A673 (cell line): ENCODE measurements at regions not wholly inside any gene's neighbourhood (a gene's known extent, or its start where the extent isn't known, plus 50 kb on each side); places are given as distances from the start of the nearest gene placed in this dataset.

Experiments used
- BruUV-seq: library from RNA; stranded (reverse); fragments of 400-500 nt; replicated peaks from 2 replicates; lab custom pipeline; 2021; lab: Mats Ljungman, UMichigan
- CTCF ChIA-PET: fragments of 300-600 bp; sonication (Branson Sonifier 250); formaldehyde crosslinking; loops from one replicate; lab custom pipeline; 2022; ENCODE audit warnings: antibody characterized with exemption; lab: Charles Lee
- POLR2A ChIA-PET: fragments of 300-600 bp; sonication (Branson Sonifier 250); formaldehyde crosslinking; loops from one replicate; lab custom pipeline; 2022; ENCODE audit warnings: antibody characterized with exemption; ENCODE audit not compliant: low non-redundant PET; lab: Charles Lee
- DNase-seq: peaks from one replicate; pipeline ENCODE4 v3.0.0-alpha.2; 2015; ENCODE audit warnings: low spot score
- H3K27ac ChIP-seq: fragments of 200-600 bp; sonication (generic); 2 replicates; pipeline ENCODE4 v1.5.1; 2016; ENCODE audit warnings: mixed run types, low read depth, mild to moderate bottlenecking, mixed read lengths, antibody characterized with exemption, low read length; ENCODE audit not compliant: poor library complexity, severe bottlenecking
- H3K27me3 ChIP-seq: fragments of 200-600 bp; sonication (generic); replicated peaks from 2 replicates; pipeline ENCODE4 v1.6.1; 2017; ENCODE audit warnings: mixed run types, low read depth, mild to moderate bottlenecking, mixed read lengths, antibody characterized with exemption, low read length; ENCODE audit not compliant: insufficient read depth, poor library complexity
- H3K36me3 ChIP-seq: fragments of 200-600 bp; sonication (generic); 2 replicates; pipeline ENCODE4 v1.6.1; 2016; ENCODE audit warnings: mixed run types, mild to moderate bottlenecking, mixed read lengths, antibody characterized with exemption, low read length; ENCODE audit not compliant: insufficient read depth, poor library complexity, severe bottlenecking
- H3K4me1 ChIP-seq: fragments of 200-600 bp; sonication (generic); 2 replicates; pipeline ENCODE4 v1.6.1; 2017; ENCODE audit warnings: mixed run types, mild to moderate bottlenecking, mixed read lengths, antibody characterized with exemption, low read length; ENCODE audit not compliant: insufficient read depth, poor library complexity, severe bottlenecking
- H3K4me3 ChIP-seq: fragments of 200-600 bp; sonication (generic); 2 replicates; pipeline ENCODE4 v1.5.1; 2016; ENCODE audit warnings: low read depth, mixed run types, mild to moderate bottlenecking, mixed read lengths, low read length; ENCODE audit not compliant: poor library complexity, severe bottlenecking
- H3K9me3 ChIP-seq: fragments of 200-600 bp; sonication (generic); 2 replicates; pipeline ENCODE4 v1.6.1; 2016; ENCODE audit warnings: mixed run types, low read depth, mild to moderate bottlenecking, mixed read lengths, antibody characterized with exemption, low read length; ENCODE audit not compliant: poor library complexity, severe bottlenecking
- CTCF ChIP-seq: fragments of 300-800, 200-600 bp; sonication (generic); conservative IDR thresholded peaks from 2 replicates; pipeline ENCODE4 v1.5.1; 2017; ENCODE audit warnings: low read depth, mild to moderate bottlenecking, antibody characterized with exemption, low read length, moderate library complexity, mixed read lengths
- EZH2 ChIP-seq: fragments of 200-600 bp; sonication (generic); IDR thresholded peaks from 2 replicates; pipeline ENCODE4 v1.6.1; 2017; ENCODE audit warnings: borderline replicate concordance, low read depth, mild to moderate bottlenecking, mixed read lengths, antibody characterized with exemption, low read length; ENCODE audit not compliant: poor library complexity, severe bottlenecking
- intact Hi-C: fragments of 100-400 bp; cut with micrococcal nuclease; formaldehyde crosslinking; loops from one replicate; pipeline ENCODE4 v1.10.0; 2022; ENCODE audit not compliant: unreplicated experiment

DNA sequence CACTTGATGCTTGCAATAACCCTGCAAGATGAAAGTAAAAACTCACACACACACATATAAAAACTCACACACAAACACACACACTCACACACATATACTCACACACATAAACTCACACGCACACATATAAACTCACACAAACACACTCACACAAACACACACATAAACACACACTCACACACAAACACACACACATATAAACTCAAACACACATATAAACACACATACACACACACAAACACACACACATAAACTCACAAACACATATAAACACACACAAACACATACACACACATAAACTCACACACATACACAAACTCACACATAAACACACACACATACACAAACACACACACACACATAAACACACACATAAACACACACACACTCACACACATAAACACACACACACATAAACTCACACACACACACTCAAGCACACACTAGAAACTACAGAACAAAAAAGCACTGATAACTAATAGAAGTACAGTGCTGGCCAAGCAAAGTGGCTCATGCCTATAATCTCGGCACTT is 117.7 kb upstream of the TEKT4 start:
- Histone ChIP-seq H3K27me3 (no peaks in the 10 kb centered on the region), H3K9me3 (no peaks in the 10 kb centered on the region), H3K4me1 (no peaks in the 10 kb centered on the region), H3K36me3 (no peaks in the 10 kb centered on the region), H3K27ac (no peak overlapping the region), H3K4me3 (no peak overlapping the region)
- ChIA-PET CTCF (no interaction called here), POLR2A (no interaction called here)
- BruUV-seq: no TSS peak
- TF ChIP-seq EZH2 (no peak), CTCF (no peak)
- DNase-seq: no peak
- intact Hi-C loops: no loop called here

DNA sequence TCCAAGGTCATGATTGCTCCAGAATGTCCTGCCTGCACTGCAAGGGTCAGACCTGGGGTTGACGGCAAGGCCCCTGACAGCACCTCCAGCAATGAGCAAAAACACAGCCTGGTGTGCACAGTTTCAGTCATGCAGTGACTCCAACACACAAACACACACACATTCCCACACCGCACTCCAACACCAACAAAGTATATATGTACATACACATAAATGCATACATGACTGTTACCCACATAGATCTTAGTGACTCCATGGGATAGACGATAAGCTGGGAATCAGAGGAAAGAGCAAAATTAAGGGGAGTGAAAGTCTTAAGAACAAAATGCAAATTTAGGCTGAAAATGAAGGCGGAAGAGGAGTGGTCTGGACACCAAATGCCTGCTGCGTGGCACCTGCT is 112.7 kb upstream of the TEKT4 start:
- TF ChIP-seq EZH2: no peak
- TF ChIP-seq CTCF: no peak
- no peaks in the 10 kb centered on the region for H3K4me1 ChIP-seq
- H3K27me3 ChIP-seq: no peaks in the 10 kb centered on the region
- no peaks in the 10 kb centered on the region for H3K36me3 ChIP-seq
- H3K9me3 ChIP-seq: no peaks in the 10 kb centered on the region
- CTCF ChIA-PET: no interaction called here
- no TSS peak for BruUV-seq
- intact Hi-C loops: no loop called here
- POLR2A ChIA-PET: no interaction called here
- no peak overlapping the region for H3K27ac ChIP-seq
- no peak for DNase-seq
- H3K4me3 ChIP-seq: no peak overlapping the region

DNA sequence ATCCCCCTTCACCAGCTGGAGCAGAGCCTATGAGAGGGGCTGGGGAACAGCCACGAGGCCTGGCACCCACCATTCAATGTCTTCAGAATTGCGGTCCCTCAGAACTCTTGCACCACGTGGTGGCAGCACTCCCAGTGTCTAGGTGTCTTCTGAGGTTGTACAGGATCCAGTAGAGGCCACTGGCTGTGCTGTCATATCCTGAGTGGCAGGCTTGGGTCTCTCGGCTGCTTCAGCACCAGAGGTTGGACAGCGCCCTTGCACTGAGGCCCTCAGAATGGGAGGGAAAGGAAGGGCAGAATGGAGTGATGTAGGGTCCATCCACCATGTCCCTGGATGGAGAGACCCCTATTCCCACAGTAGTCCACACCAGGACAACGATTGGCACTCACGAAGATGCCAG is 112.0 kb upstream of the TEKT4 start:
- ChIA-PET POLR2A (no interaction called here), CTCF (no interaction called here)
- TF ChIP-seq EZH2: no peak
- no peak for TF ChIP-seq CTCF
- H3K4me3 ChIP-seq: no peak overlapping the region
- H3K27ac ChIP-seq: no peak overlapping the region
- H3K36me3 ChIP-seq: no peaks in the 10 kb centered on the region
- H3K4me1 ChIP-seq: no peaks in the 10 kb centered on the region
- H3K27me3 ChIP-seq: no peaks in the 10 kb centered on the region
- intact Hi-C loops: no loop called here
- no TSS peak for BruUV-seq
- no peaks in the 10 kb centered on the region for H3K9me3 ChIP-seq
- DNase-seq: peak; percentile 55
